Panc1 (cell line): ENCODE measurements at regions not wholly inside any gene's neighbourhood (a gene's known extent, or its start where the extent isn't known, plus 50 kb on each side); places are given as distances from the start of the nearest gene placed in this dataset.

Source experiments
- ATAC-seq: fragments of 200-7000 bp; cut with Tn5 transposase; 2 replicates; pipeline ENCODE4 v1.9.1; 2020; ENCODE audit warnings: mild to moderate bottlenecking, moderate library complexity
- BruUV-seq: library from RNA; stranded (reverse); fragments of 400-500 nt; replicated peaks from 2 replicates; lab custom pipeline; 2021; lab: Mats Ljungman, UMichigan
- CTCF ChIA-PET: fragments of 300-600 bp; sonication (Branson Sonifier 250); formaldehyde crosslinking; loops from one replicate; lab custom pipeline; 2022; ENCODE audit warnings: antibody characterized with exemption; lab: Charles Lee
- POLR2A ChIA-PET: fragments of 300-600 bp; sonication (Branson Sonifier 250); formaldehyde crosslinking; loops from one replicate; lab custom pipeline; 2022; ENCODE audit warnings: antibody characterized with exemption; lab: Charles Lee
- DNase-seq: peaks from one replicate; pipeline ENCODE4 v3.0.0-alpha.2; 2010; ENCODE audit warnings: low read depth, low spot score
- H3K27ac ChIP-seq: 2 replicates; pipeline ENCODE4 v1.5.1; 2011; ENCODE audit warnings: mild to moderate bottlenecking, low read length, inconsistent platforms
- H3K27me3 ChIP-seq: fragments of 200-500 bp; sonication (Bioruptor generic); 2 replicates; pipeline ENCODE4 v1.6.0; 2014; ENCODE audit warnings: low read length, inconsistent platforms; ENCODE audit not compliant: control insufficient read depth, insufficient read depth
- H3K36me3 ChIP-seq: fragments of 200-500 bp; sonication (Bioruptor generic); 2 replicates; pipeline ENCODE4 v1.5.1; 2014; ENCODE audit warnings: inconsistent platforms, mild to moderate bottlenecking, low read length, moderate library complexity; ENCODE audit not compliant: control insufficient read depth, insufficient read depth
- H3K4me1 ChIP-seq: 2 replicates; pipeline ENCODE4 v1.5.1; 2011; ENCODE audit warnings: inconsistent platforms, mild to moderate bottlenecking, low read length, moderate library complexity; ENCODE audit not compliant: control insufficient read depth, insufficient read depth
- H3K4me3 ChIP-seq, 2 experiments: 2 replicates each; pipeline ENCODE4 v1.5.1; 2011 to 2012; ENCODE audit warnings: low read depth in 2 of 2, low read length in 2 of 2, mild to moderate bottlenecking in 2 of 2, inconsistent platforms in 1 of 2, moderate library complexity in 1 of 2
- H3K9me3 ChIP-seq: fragments of 200-500 bp; sonication (Bioruptor generic); 2 replicates; pipeline ENCODE4 v1.5.1; 2014; ENCODE audit warnings: low read depth, mild to moderate bottlenecking, inconsistent platforms, low read length, moderate library complexity; ENCODE audit not compliant: control insufficient read depth, insufficient read depth
- POLR2AphosphoS5 ChIP-seq: IDR thresholded peaks from 2 replicates; pipeline ENCODE4 v1.6.1; 2012; ENCODE audit warnings: mild to moderate bottlenecking, low read depth, low read length, moderate library complexity
- SIN3A ChIP-seq: IDR thresholded peaks from 2 replicates; pipeline ENCODE4 v1.6.1; 2012; ENCODE audit warnings: low read depth, mild to moderate bottlenecking, low read length, moderate library complexity, borderline replicate concordance; ENCODE audit not compliant: insufficient read depth
- TCF7L2 ChIP-seq: IDR thresholded peaks from 2 replicates; pipeline ENCODE4 v1.6.1; 2011; ENCODE audit warnings: mild to moderate bottlenecking, low read depth, low read length, inconsistent platforms
- in situ Hi-C: cut with HindIII; loops from 2 replicates; pipeline ENCODE4 v1.10.0; 2016; ENCODE audit warnings: low sequenced_read_pairs, low pct_unique_long_range_greater_than_20kb
- intact Hi-C: fragments of 100-400 bp; cut with micrococcal nuclease; formaldehyde crosslinking; loops from one replicate; pipeline ENCODE4 v1.10.0; 2022; ENCODE audit not compliant: unreplicated experiment
- TF ChIP-seq, protein P1 (sequence below): fragments of 450-650 bp; IDR thresholded peaks from 2 replicates; pipeline ENCODE4 v1.5.1; 2017; ENCODE audit warnings: mild to moderate bottlenecking
- TF ChIP-seq, protein P2 (sequence below), 2 experiments: IDR thresholded peaks; 2 replicates each; pipeline ENCODE4 v1.6.1; 2011 to 2012; ENCODE audit warnings: low read depth in 2 of 2, control low read depth in 1 of 2, low read length in 1 of 2, mild to moderate bottlenecking in 1 of 2, moderate library complexity in 1 of 2; ENCODE audit not compliant: insufficient read depth in 1 of 2

DNA sequence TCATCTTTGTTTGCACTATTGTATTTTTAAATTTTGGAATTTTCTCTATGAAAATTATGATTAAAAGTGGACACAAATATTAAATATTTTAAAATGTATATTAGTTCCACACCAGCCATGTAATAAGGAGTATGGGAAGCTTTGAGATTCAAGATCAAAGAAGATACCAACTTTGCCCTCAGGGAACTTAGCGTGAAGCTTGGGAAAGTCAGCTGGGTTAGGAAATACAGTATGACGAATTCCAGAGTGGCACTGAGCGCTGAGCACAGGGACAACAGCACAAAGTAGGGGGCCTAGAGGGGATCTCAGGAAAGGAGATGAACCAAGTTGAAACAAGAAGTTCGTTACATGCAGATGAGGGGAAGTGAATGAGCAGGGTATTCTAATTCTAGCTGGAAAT lies 76.9 kb upstream of the SHISA2 start:
- H3K4me1 ChIP-seq: no peaks in the 10 kb centered on the region
- no peaks in the 10 kb centered on the region for H3K27me3 ChIP-seq
- intact Hi-C loops (no loop called here), in situ Hi-C loops (no loop called here)
- ATAC-seq (no peak), DNase-seq (no peak)
- TF ChIP-seq TCF7L2 (no peak), SIN3A (no peak), POLR2AphosphoS5 (no peak)
- TF ChIP-seq, protein P1, sequence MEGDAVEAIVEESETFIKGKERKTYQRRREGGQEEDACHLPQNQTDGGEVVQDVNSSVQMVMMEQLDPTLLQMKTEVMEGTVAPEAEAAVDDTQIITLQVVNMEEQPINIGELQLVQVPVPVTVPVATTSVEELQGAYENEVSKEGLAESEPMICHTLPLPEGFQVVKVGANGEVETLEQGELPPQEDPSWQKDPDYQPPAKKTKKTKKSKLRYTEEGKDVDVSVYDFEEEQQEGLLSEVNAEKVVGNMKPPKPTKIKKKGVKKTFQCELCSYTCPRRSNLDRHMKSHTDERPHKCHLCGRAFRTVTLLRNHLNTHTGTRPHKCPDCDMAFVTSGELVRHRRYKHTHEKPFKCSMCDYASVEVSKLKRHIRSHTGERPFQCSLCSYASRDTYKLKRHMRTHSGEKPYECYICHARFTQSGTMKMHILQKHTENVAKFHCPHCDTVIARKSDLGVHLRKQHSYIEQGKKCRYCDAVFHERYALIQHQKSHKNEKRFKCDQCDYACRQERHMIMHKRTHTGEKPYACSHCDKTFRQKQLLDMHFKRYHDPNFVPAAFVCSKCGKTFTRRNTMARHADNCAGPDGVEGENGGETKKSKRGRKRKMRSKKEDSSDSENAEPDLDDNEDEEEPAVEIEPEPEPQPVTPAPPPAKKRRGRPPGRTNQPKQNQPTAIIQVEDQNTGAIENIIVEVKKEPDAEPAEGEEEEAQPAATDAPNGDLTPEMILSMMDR: no peak
- TF ChIP-seq, protein P2, sequence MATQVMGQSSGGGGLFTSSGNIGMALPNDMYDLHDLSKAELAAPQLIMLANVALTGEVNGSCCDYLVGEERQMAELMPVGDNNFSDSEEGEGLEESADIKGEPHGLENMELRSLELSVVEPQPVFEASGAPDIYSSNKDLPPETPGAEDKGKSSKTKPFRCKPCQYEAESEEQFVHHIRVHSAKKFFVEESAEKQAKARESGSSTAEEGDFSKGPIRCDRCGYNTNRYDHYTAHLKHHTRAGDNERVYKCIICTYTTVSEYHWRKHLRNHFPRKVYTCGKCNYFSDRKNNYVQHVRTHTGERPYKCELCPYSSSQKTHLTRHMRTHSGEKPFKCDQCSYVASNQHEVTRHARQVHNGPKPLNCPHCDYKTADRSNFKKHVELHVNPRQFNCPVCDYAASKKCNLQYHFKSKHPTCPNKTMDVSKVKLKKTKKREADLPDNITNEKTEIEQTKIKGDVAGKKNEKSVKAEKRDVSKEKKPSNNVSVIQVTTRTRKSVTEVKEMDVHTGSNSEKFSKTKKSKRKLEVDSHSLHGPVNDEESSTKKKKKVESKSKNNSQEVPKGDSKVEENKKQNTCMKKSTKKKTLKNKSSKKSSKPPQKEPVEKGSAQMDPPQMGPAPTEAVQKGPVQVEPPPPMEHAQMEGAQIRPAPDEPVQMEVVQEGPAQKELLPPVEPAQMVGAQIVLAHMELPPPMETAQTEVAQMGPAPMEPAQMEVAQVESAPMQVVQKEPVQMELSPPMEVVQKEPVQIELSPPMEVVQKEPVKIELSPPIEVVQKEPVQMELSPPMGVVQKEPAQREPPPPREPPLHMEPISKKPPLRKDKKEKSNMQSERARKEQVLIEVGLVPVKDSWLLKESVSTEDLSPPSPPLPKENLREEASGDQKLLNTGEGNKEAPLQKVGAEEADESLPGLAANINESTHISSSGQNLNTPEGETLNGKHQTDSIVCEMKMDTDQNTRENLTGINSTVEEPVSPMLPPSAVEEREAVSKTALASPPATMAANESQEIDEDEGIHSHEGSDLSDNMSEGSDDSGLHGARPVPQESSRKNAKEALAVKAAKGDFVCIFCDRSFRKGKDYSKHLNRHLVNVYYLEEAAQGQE (IDR thresholded peaks at IDR 0.05; ENCODE audit: insufficient read depth in 1 of 2, low read depth in 2 of 2, low read length in 1 of 2): no peak
- no TSS peak for BruUV-seq
- no peaks in the 10 kb centered on the region for H3K9me3 ChIP-seq
- no peak overlapping the region for H3K27ac ChIP-seq
- H3K36me3 ChIP-seq: no peaks in the 10 kb centered on the region
- POLR2A ChIA-PET: no interaction called here
- no peak overlapping the region for H3K4me3 ChIP-seq
- CTCF ChIA-PET: no interaction called here

DNA sequence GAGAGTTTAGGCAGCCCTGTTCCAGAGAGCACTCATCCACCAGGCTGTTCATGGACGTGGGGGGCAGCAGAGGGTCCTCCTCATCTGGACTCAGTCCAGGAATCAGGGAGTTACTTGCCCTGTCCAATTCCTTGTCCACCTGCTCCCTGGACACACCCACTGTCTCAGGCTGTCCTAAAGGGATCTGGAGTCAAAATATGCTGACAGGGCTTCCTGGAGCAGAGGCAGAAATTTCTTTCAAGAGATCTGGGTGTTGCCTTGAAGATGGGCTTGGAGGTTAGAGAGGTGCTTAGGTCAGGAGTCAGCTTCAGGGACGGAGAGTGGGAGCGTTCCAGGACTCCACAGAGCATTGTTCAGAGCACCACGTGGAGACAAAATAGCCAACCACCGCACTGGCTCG lies 65.8 kb upstream of the SHISA2 start:
- POLR2A ChIA-PET: no interaction called here
- H3K27me3 ChIP-seq: no peaks in the 10 kb centered on the region; the same call in 1 of the 2 replicates

More for the DNA sequence above, 65.8 kb upstream of the SHISA2 start:
- Histone ChIP-seq H3K4me3 (no peak overlapping the region), H3K27ac (no peak overlapping the region), H3K9me3 (no peaks in the 10 kb centered on the region), H3K36me3 (no peaks in the 10 kb centered on the region), H3K4me1 (no peaks in the 10 kb centered on the region)
- ATAC-seq (no peak), DNase-seq (no peak)
- no TSS peak for BruUV-seq
- in situ Hi-C loops: no loop called here
- intact Hi-C loops: no loop called here
- TF ChIP-seq POLR2AphosphoS5 (no peak), SIN3A (no peak), TCF7L2 (no peak)
- TF ChIP-seq, protein P1: no peak
- TF ChIP-seq, protein P2 (IDR thresholded peaks at IDR 0.05; ENCODE audit: insufficient read depth in 1 of 2, low read depth in 2 of 2, low read length in 1 of 2): no peak
- CTCF ChIA-PET: no interaction called here
